HUDEP-2 (cell line): ENCODE measurements at regions not wholly inside any gene's neighbourhood (a gene's known extent, or its start where the extent isn't known, plus 50 kb on each side); places are given as distances from the start of the nearest gene placed in this dataset.

ENCODE experiments used
- DNase-seq, 76 experiments: peaks; one replicate each; lab custom pipeline; 2025; ENCODE audit not compliant: unreplicated experiment in 76 of 76; lab: John Stamatoyannopoulos, UW

DNA sequence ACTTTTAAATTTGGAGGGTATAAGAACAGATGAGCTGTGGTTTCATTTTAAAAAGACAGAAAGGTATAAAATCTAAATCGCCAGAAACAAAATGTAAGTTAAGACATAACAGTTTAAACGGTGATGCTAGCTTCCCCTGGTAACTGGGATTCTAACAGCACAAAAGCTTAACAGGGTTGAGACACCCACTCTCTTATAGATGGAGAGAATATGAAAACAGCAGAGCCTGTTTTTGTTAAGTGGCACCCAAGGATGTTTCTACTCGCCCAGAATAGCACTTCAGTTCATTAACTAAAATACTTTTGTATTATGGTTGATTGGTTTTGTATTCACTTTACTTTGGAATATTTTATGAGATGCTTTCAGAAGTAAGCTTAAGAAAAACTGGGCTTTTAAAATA is 151.9 kb upstream of the RND3 start:
- no peak for DNase-seq

DNA sequence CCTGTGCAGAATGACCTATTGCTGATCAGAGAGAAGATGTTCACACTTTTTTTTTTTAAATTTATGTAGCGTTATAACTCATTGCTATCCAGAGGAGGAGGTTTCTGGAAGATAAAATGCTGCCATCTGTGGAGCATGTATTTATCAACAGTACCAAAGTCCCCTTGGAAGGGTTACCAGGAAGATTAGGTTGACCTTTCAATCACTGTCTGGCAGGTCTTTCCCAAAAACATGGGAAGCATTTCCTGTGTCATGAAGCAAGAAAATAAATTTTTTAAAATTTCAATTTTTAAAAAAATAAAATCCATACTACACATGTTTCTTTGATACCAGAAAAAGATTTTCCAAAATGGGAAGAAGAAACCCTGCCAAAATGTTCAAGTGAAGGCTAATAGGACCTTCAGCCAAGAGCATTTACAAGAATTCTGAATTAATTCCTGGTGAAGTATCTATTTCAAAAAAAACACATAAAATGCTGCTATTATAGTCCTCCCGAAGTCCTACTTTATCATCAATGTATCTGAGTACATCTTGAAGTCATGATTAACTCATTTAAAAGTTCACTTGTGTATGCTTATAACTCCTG is 143.9 kb upstream of the RND3 start:
- no peak for DNase-seq

DNA sequence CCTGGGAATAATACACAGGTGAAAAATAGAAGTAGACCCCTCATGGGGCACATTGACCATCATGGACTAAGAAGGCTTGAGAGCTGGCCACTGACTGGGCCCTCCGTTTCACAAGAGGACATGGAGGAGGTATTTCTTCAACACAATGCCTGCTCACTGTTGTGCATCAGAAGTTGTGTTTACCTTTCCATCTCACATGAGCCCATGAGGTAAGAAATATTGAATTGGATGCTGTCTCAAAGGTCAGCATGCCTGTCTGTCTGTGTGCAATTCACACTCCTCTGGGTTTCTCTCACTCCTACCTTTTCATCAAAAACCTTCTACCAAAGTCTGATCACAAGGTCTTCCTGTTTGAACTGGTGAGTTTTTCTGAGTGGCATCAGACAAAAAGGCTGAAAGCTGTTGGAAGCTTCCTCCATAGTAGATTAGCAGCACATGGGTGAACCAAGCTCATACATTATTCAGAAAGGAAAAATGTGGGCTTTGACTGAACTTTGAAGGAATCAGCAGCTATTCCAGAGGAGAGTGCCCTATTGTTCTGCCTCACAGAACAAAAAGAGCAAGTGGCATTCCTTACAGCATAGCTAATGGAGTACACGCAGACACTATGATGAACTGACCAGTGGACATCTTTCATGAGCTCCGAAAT is 143.2 kb upstream of the RND3 start:
- DNase-seq = no peak

DNA sequence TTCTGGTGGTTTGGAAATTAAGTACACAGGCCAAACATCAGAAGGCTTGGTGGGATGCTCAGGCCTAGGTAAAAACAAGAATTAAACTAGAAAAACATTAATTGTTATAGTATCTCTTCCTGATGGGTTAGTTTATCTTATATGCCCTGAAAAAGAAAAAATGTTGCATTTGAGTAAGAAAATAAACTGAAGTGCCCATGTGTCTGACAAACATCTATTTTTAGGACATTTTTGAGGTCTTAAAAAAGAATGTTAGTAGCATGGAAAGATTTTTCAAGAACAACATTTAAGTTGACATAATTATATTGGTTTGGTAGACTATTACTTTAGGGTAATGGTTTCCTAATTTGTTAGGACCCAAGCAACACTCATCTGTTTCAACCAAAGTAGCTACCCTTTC is 140.1 kb upstream of the RND3 start:
- no peak for DNase-seq

DNA sequence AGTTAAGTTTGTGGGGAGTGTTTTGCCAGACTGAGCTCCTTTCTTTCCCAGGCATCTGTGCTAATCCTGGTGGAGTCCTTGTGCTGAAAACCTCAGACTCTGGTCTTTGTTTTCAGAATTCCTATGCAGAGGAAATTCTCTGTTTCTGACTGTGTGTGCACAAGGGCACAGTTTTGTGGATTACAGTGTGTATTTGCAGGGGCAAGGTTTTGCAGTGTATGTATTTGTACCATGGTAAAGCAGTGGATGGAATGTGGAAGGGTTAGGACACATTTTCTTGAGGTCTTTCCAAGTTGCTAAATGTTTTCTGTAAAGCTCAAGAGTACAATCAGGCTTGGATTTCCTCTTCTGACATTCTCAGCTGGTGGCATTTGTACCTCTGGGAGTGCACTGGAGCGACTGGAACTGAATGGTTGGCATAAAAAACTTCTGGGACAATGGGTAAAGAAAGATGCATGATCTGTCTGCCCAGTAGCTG is 139.5 kb upstream of the RND3 start:
- DNase-seq = no peak

DNA sequence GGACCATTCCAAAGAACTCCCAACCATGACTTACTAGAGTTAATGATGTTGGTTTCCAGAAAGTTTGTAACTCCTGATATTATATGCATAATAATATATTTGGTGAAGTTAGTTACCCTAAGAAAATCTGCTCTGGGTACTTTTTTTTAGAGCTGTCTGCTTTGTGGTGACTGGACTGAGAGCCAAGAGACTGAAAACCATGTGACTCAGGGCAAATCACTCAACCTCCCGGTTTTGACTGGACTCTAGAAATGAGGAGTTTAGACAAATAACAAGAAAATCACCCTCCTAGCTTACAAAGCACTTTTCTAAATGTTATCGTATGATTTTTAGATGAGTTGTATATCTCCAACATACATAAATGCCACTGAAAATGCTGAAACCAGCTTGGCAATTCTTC is 138.3 kb upstream of the RND3 start:
- DNase-seq = no peak

DNA sequence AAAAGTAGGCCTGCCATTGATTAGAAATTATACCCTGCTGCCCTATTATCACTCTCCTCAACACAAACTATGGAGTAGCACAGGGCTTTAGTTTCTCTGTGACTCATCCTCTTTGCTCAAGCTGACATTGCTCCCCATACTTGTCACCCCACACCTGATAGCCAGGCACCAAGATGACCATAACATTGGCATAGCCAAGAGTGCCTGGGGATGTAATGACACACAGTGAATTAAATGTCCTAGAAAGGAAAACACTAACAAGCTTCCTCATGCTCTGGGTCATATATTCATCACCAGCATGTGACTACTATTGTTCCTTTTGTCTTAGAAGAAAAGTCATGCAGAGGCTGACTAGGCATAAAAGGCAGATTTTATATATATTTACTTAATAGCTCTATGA is 137.8 kb upstream of the RND3 start:
- no peak for DNase-seq

DNA sequence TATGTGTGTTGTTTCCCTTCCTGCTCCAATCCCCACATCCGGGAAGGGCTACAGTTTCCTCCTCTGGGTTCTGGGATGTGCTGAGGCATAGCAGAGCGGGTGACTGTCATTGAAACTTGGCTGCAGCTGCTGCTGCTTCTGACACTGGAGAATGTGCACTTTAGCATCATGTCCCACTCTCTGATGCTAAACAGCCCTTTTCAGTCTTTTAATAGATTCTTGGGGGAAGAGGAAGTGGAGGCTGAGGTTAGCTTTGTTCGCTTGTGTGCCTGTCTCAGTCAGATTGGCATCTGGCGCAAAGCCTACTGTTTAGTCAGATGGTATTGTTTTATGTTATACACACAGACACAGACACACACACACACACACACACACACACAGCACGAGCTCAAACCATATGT is 136.5 kb upstream of the RND3 start:
- no peak for DNase-seq

DNA sequence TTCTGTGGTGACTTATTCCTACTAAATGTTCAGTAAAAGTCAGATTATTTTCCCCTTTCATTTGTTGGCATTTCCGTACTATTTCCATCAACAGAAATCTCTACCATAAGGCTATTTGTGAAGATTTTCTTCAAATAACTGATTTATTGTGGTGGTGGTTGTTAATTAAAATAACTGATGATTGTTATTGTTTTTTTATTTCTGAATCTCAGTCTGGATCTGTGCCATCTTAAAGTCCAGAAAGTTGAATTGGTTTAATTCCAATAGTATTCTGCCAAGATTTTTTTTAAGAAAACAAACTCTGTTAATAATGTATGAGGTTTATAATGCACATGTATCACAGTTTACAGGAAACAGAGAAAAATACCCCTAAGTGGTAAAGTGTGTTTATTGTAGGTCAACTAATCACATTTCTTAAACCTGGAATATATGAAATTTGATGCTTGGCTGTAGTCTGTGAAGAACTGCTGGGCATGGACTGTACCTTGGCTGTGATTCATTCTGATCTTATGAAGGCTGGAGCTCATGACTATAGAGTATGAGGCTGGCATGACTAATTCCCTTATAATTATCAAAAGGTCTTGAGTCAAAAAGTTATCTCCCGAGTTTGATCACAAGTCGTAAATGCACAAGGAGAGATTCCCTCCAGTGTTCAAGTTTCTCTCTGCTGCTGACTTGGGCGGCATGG is 134.2 kb upstream of the RND3 start:
- no peak for DNase-seq

DNA sequence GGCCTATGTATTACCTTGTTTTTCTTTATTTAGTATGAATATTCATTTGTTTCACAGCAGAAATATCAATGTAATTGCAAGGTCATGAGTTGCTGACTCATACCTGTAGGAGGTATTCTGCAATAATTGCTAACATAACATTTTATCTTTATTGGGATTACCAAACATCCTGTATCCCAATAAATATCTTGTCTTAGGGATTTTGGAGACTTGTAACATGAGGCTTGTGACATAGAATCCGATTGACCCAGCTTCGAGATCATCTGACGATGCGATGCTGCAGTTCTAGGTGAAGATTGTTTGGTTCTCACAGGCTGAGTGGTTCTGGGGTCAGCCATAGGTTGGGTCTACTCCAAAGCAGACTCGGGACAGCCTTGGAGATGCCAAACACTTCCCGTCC is 133.4 kb upstream of the RND3 start:
- no peak for DNase-seq

DNA sequence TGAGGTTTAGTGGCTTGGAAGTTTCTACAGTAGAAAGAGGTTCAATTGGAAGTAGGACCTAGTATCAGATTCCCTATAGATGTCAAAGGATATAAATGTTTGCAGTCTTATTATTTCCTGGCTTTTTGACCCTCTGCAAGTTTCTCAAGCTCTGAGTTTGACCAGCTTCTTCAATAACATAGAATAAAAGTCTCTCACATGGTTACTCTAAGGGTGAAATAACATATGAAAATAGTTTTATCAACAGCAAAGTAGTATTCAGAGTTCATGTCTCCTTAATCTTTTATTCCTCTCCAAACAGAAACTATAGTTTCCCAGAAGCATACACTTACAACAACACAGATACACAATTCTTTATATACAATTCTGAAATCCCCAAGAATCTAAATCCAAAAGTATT is 132.9 kb upstream of the RND3 start:
- DNase-seq = no peak

DNA sequence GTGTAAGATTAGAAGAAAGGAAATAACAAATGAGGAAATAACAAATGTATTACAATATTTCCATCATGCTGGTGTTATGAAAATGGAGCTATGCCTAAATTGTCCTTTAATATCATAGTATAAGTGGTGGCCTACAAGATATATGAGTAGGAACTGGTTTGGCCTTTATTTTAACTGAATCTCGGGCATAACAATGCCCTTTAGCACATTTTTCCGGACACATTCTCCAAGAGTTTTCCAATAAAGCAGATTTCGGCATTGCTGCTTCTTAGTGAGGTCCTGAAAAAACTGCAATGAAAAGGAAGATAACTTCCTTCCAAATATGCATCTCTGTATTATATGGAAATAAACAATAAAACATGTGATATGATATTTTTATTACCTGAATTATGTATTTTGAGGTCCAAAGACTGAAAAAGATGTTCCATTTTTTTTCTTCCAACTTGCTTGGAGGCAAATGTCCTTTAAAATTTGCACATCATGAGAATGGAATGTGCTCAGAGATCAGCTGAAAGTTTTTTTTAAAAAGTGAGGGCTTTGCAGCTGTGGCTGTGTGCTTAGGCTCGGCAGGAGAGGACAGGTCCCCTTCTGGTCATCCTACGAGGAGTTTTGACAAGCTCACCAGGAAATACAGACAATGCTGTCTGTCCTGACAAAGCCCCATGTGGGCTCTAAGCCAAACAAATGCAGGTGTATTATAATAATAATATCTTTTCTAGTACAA is 132.3 kb upstream of the RND3 start:
- DNase-seq = no peak

DNA sequence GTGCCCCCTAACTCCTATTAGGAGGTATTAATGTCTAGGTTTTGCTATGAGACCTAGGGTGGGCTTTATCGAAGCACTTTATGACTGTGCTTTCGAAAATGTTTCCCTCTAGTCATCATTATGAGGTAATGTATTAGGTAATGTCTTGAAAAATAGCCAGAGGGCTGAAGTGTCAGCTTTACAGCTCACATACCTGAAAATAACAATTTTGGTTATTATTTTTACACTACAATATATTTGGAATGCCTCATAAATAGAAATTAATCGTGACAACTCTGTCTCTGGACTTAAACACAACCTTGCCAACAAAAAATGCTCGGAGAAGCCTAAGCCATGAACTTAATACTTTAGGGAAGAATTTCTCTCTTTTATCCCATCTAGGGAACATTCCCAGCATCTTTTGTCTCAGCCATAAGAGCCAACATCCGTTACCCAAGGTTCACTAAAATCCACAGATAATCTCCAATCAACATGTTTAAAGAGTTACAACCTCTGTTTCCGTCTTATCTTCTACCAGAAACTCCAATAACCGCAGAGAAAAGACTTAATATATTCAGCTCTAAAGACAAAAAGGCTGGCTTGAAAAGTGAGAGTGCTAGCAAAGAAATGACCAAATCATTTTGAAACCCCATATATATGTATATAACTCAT is 130.9 kb upstream of the RND3 start:
- no peak for DNase-seq

DNA sequence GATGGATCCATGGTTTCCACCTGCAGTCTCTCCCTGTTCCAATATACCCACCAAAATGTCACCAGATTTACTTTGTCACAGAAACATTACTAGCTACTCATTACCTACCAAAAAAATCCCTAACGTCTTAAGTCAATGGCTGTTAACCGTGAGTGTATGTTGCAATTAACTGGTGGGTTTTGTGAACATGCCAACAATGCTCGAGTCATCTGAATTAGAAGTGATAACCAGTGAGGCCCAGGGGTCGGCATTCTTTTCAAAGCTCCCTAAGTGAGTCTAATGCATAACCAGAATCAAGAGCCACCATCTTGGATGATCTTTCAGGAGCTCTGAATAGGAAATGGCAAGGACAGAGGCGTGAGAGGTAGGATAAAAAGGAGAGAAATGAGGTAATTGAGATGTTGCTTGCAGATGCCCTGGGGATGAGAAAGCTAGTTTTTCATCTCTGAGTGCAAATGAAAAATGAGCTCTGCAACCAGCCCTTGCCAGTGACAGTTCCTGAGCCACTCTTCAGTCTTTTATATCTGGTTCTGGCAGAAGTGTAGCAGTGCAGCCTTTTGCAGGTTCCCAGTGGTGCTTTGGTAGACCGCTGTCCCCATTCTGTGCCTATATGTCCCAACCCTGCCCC is 130.0 kb upstream of the RND3 start:
- no peak for DNase-seq

DNA sequence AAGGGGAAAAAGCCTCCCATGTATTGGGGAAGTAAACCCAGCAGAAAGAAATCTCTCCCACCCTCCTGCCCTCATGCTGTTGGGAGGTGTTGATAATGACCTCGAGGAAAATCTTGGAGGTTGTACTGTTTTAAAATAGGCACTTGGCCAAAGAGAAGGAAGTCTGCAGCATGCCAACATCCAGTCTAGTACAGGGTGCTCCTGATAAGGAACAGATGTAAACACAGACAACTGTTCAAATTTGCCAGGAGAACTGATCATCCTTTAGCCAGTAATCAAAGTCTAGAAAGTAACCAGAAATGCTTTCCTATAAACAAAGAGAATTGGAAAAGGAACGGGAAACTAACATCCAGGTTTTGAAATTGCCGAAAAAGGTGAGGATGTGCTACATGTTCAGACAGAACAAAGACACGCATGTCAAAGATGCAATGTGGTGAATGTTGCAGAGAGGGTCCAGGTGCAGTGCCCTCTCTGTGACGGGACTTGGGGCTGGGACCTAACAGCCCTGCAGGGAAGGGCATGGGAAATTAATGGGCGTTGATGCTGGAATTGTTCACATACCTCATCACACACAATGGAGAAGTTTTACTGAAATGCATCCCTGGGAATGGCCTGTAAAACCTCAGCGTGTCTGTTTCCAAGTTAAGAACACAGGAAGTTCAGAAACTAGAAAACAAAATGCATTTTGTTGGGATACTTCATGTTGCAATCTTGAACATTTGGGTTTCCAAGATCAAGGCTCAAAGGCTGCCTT is 125.7 kb upstream of the RND3 start:
- DNase-seq = no peak

DNA sequence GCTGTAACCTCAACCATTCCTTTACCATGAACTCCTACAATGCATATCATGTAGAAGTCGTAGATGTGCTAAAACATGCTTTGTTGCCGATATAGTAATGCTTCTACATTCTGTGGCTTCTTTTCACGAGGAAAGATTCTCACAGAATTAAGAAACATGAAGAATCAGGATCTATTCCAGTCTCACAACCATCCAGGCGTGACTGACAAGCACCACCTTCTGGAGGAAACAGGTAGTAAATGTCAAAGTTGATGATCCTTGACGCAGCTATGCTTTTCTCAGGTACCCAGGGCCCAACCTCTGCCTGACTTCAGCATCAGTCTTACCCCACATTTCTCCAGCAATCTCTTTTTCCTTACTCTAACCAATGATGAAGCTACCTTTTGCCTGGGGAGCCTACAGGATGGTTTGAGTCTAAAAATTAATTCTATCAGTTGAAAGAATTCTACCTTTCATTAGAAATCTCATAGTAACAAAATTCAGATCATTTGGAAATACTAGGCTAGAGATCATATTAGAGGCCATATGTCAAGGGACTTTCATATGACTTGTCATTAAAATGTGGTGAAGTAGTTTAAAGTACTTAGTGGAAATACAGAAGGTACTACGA is 123.3 kb upstream of the RND3 start:
- peak in 4 of 76 experiments; percentile 5 to 14 (median 14) for DNase-seq

DNA sequence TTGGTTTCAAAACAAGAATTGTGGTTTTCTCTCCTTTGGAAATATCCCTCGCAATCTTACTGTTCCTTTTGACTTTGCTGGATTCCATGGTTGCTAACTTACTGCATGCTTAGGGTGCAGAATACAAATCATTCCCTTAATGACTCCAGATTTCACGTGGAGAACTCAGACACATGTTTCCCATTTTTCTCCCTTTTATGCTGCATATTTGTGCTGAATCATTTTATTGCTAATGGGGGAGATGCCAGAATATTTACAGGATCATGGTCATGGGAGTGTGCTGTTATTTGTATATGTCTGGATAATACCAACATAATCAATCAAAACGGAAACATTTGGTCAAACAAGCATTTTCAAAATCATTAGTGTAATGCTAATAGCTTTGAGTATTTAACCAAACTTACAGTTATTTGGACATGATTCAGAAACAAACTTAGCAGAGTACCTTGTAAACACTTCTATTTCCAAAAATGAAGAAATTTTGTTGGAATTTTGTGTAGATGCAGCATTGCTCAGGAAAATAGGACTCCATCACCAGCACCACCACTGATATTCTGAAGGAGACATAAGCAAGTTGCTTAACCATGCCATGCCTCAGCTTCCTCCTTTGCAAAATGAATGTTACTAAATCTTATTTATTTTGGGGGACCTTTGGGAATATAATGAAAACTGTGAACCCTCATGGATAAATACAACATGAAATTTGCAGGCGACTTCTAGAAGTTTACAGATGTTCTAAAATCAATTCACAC is 122.5 kb upstream of the RND3 start:
- no peak for DNase-seq

DNA sequence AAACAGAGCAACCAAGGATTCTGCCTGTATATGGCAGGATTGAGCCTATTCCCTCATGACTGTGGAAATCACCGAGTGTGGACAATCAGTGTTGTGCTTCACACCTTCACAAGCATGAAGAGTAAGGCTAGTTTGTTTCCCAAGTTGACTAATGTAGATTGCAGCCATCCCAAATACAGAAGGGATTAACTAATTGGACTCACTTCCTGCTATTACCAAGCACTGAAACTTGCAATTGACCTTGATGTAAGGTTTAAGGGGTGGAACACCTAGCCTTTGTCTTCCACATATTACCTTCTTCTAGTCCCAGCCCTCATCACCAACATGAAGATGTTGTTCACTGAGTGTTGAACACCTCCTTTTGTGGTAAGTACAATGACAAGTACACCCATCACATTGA is 120.9 kb upstream of the RND3 start:
- no peak for DNase-seq

DNA sequence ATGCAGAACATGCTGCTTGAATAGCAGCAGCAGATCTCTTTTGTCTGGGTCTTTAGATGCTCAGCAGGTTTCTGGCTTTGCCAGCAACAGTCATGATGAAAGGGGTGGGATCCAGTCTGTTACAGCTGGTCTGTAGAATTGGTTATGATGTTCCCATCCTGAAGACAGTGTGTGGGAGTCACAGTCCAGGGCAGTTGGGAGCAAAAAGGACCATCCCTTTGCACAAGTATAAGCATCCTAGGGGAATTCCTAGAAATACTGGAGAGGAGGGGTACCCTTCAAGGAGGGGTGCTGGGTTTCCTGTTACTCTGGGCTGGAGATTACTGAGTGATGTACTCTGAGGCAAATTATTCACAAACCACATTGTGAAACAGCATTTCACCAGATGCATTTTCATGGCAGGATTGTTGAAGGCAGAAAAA is 119.9 kb upstream of the RND3 start:
- DNase-seq = no peak
